Liver (tissue), 8 donors: ENCODE measurements at regions not wholly inside any gene's neighbourhood (a gene's known extent, or its start where the extent isn't known, plus 50 kb on each side); places are given as distances from the start of the nearest gene placed in this dataset.

ENCODE experiments used
- DNase-seq: peaks from one replicate; pipeline ENCODE4 v3.0.0-alpha.2; 2017; ENCODE audit warnings: low spot score
- H3K27ac ChIP-seq, 2 donors: one replicate each; pipeline ENCODE4 v1.7.0; 2013; ENCODE audit warnings: inconsistent platforms in 2 of 2, low read length in 2 of 2, control low read depth in 1 of 2, low read depth in 1 of 2, mild to moderate bottlenecking in 1 of 2
- H3K27me3 ChIP-seq, 4 donors: one replicate each; pipeline versions ENCODE4 v1.6.1 to v1.7.0; 2013; ENCODE audit warnings: low read length in 3 of 4, inconsistent platforms in 1 of 4, mild to moderate bottlenecking in 1 of 4, moderate library complexity in 1 of 4; ENCODE audit not compliant: control insufficient read depth in 4 of 4, insufficient read depth in 4 of 4
- H3K36me3 ChIP-seq, 4 donors: one replicate each; pipeline versions ENCODE4 v1.6.1 to v1.7.0; 2013; ENCODE audit warnings: low read length in 3 of 4, mild to moderate bottlenecking in 3 of 4, low read depth in 1 of 4, moderate library complexity in 1 of 4; ENCODE audit not compliant: control insufficient read depth in 4 of 4, insufficient read depth in 3 of 4
- H3K4me1 ChIP-seq, 4 donors: one replicate each; pipeline versions ENCODE4 v1.6.1 to v1.7.0; 2013; ENCODE audit warnings: low read length in 3 of 4, mild to moderate bottlenecking in 3 of 4, moderate library complexity in 1 of 4; ENCODE audit not compliant: control insufficient read depth in 4 of 4, insufficient read depth in 4 of 4
- H3K4me3 ChIP-seq, 3 donors: one replicate each; pipeline versions ENCODE4 v1.6.1 to v1.7.0; 2013; ENCODE audit warnings: low read length in 3 of 3, control low read depth in 1 of 3, low read depth in 1 of 3, mild to moderate bottlenecking in 1 of 3
- H3K9ac ChIP-seq, 2 donors: one replicate each; pipeline ENCODE4 v1.7.0; 2013; ENCODE audit warnings: low read length in 2 of 2, mild to moderate bottlenecking in 2 of 2, moderate library complexity in 2 of 2, control low read depth in 1 of 2, low read depth in 1 of 2
- H3K9me3 ChIP-seq, 4 donors: one replicate each; pipeline versions ENCODE4 v1.6.1 to v1.7.0; 2013; ENCODE audit warnings: low read length in 3 of 4; ENCODE audit not compliant: control insufficient read depth in 4 of 4
- CTCF ChIP-seq: fragments of 150-350 bp; IDR thresholded peaks from 2 replicates; pipeline ENCODE4 v1.5.1; 2017; ENCODE audit warnings: improper control_type of control experiment, low read depth, low read length; ENCODE audit not compliant: missing input control
- EGR1 ChIP-seq, 2 donors: IDR thresholded peaks; 2 replicates each; pipeline ENCODE4 v1.6.1; 2016 to 2018; ENCODE audit warnings: antibody characterized with exemption in 2 of 2, low read depth in 2 of 2
- FOXA1 ChIP-seq: IDR thresholded peaks from 2 replicates; pipeline ENCODE4 v1.6.1; 2016; ENCODE audit warnings: antibody characterized with exemption
- FOXA2 ChIP-seq: IDR thresholded peaks from 2 replicates; pipeline ENCODE4 v1.6.1; 2016; ENCODE audit warnings: antibody characterized with exemption
- GABPA ChIP-seq, 2 donors: IDR thresholded peaks in 1 of 2; conservative IDR thresholded peaks in 1 of 2; 2 replicates each; pipeline ENCODE4 v1.6.1; 2016; ENCODE audit warnings: antibody characterized with exemption in 2 of 2, mild to moderate bottlenecking in 1 of 2, moderate library complexity in 1 of 2
- HNF4A ChIP-seq, 2 donors: conservative IDR thresholded peaks; 2 replicates each; pipeline ENCODE4 v1.6.1; 2016; ENCODE audit warnings: antibody characterized with exemption in 2 of 2, mild to moderate bottlenecking in 2 of 2
- HNF4G ChIP-seq: IDR thresholded peaks from 2 replicates; pipeline ENCODE4 v1.6.1; 2016; ENCODE audit warnings: antibody characterized with exemption
- NR2F2 ChIP-seq: IDR thresholded peaks from 2 replicates; pipeline ENCODE4 v1.6.1; 2016; ENCODE audit warnings: antibody characterized with exemption
- RAD21 ChIP-seq, 2 donors: IDR thresholded peaks; 2 replicates each; pipeline ENCODE4 v1.6.1; 2016; ENCODE audit warnings: antibody characterized with exemption in 2 of 2, mild to moderate bottlenecking in 2 of 2
- SP1 ChIP-seq: IDR thresholded peaks from 2 replicates; pipeline ENCODE4 v1.6.1; 2018; ENCODE audit warnings: antibody characterized with exemption, mild to moderate bottlenecking
- YY1 ChIP-seq: IDR thresholded peaks from 2 replicates; pipeline ENCODE4 v1.6.1; 2016; ENCODE audit warnings: antibody characterized with exemption, mild to moderate bottlenecking
- ZBTB33 ChIP-seq: IDR thresholded peaks from 2 replicates; pipeline ENCODE4 v1.6.1; 2016; ENCODE audit warnings: antibody characterized with exemption
- WGBS: extraction: QIAGEN DNeasy Blood & Tissue Kit; methylation state at CpG from one replicate; pipeline ENCODE4 v1.1.7; 2013; 5-methylcytosine and 5-hydroxymethylcytosine counted together
- TF ChIP-seq, protein P1 (sequence below): IDR thresholded peaks from 2 replicates; pipeline ENCODE4 v1.6.1; 2016; ENCODE audit warnings: antibody characterized with exemption
- TF ChIP-seq, protein P2 (sequence below): IDR thresholded peaks from 2 replicates; pipeline ENCODE4 v1.6.1; 2016; ENCODE audit warnings: antibody characterized with exemption, mild to moderate bottlenecking
- TF ChIP-seq, protein P3 (sequence below): IDR thresholded peaks from 2 replicates; pipeline ENCODE4 v1.6.1; 2016; ENCODE audit warnings: antibody characterized with exemption
- donor health status: healthy.
- donor health status: healthy.
- donor health status: healthy.
- donor health status: healthy.
- donor health status: healthy.

GRCh38 chr7:17497136-17497535, 198.7 kb downstream of the AHR start:
- Histone ChIP-seq H3K27ac (no peak overlapping the region), H3K4me3 (no peak overlapping the region), H3K9ac (no peak overlapping the region), H3K4me1 (peaks cover 2 to 12% (median 6%) of the 10 kb centered on the region in 4 donors), H3K27me3 (no peaks in the 10 kb centered on the region), H3K9me3 (no peaks in the 10 kb centered on the region), H3K36me3 (no peaks in the 10 kb centered on the region)
- no peak for DNase-seq
- WGBS: 96% methylated on average over 1 of the region's 1 CpG
- no peak for TF ChIP-seq NR2F2
- TF ChIP-seq, protein P1, sequence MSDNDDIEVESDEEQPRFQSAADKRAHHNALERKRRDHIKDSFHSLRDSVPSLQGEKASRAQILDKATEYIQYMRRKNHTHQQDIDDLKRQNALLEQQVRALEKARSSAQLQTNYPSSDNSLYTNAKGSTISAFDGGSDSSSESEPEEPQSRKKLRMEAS: no peak
- TF ChIP-seq, protein P2, sequence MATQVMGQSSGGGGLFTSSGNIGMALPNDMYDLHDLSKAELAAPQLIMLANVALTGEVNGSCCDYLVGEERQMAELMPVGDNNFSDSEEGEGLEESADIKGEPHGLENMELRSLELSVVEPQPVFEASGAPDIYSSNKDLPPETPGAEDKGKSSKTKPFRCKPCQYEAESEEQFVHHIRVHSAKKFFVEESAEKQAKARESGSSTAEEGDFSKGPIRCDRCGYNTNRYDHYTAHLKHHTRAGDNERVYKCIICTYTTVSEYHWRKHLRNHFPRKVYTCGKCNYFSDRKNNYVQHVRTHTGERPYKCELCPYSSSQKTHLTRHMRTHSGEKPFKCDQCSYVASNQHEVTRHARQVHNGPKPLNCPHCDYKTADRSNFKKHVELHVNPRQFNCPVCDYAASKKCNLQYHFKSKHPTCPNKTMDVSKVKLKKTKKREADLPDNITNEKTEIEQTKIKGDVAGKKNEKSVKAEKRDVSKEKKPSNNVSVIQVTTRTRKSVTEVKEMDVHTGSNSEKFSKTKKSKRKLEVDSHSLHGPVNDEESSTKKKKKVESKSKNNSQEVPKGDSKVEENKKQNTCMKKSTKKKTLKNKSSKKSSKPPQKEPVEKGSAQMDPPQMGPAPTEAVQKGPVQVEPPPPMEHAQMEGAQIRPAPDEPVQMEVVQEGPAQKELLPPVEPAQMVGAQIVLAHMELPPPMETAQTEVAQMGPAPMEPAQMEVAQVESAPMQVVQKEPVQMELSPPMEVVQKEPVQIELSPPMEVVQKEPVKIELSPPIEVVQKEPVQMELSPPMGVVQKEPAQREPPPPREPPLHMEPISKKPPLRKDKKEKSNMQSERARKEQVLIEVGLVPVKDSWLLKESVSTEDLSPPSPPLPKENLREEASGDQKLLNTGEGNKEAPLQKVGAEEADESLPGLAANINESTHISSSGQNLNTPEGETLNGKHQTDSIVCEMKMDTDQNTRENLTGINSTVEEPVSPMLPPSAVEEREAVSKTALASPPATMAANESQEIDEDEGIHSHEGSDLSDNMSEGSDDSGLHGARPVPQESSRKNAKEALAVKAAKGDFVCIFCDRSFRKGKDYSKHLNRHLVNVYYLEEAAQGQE: no peak
- no peak for TF ChIP-seq YY1
- TF ChIP-seq ZBTB33: no peak

- 68% methylated on average over 5 of the region's 5 CpGs for WGBS
- TF ChIP-seq CTCF (no peak), RAD21 (IDR thresholded peaks at IDR 0.05) (no peak), GABPA (IDR thresholded peaks at IDR 0.05 in 1 of 2, conservative IDR thresholded peaks at IDR 0.05 in 1 of 2) (no peak), SP1 (no peak), YY1 (no peak), HNF4A (conservative IDR thresholded peaks at IDR 0.05) (no peak), FOXA1 (no peak), EGR1 (IDR thresholded peaks at IDR 0.05; ENCODE audit: low read depth in 2 of 2) (no peak), FOXA2 (no peak), NR2F2 (no peak), ZBTB33 (no peak), HNF4G (no peak)
- TF ChIP-seq, protein P2: no peak
- TF ChIP-seq, protein P3, sequence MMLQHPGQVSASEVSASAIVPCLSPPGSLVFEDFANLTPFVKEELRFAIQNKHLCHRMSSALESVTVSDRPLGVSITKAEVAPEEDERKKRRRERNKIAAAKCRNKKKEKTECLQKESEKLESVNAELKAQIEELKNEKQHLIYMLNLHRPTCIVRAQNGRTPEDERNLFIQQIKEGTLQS: no peak
- TF ChIP-seq, protein P1: no peak
- Histone ChIP-seq H3K9ac (no peak overlapping the region), H3K36me3 (no peaks in the 10 kb centered on the region), H3K4me1 (peaks cover 2 to 12% (median 6%) of the 10 kb centered on the region in 4 donors), H3K4me3 (no peak overlapping the region), H3K9me3 (no peaks in the 10 kb centered on the region), H3K27ac (peak overlapping the region; percentile 57 to 63), H3K27me3 (no peaks in the 10 kb centered on the region)
- DNase-seq: no peak
Observed at GRCh38 chr7:17497549-17498167, 199.2 kb downstream of the AHR start.
